Erythroblast (primary cell): ENCODE measurements at regions not wholly inside any gene's neighbourhood (a gene's known extent, or its start where the extent isn't known, plus 50 kb on each side); places are given as distances from the start of the nearest gene placed in this dataset.

Source experiments
- GATA1 ChIP-seq: IDR thresholded peaks from 2 replicates; pipeline ENCODE4 v1.6.1; 2011; ENCODE audit warnings: low read depth, mild to moderate bottlenecking, control low read depth, low read length, moderate library complexity
- POLR2A ChIP-seq: IDR thresholded peaks from 2 replicates; pipeline ENCODE4 v1.6.1; 2011; ENCODE audit warnings: mild to moderate bottlenecking, low read length

DNA sequence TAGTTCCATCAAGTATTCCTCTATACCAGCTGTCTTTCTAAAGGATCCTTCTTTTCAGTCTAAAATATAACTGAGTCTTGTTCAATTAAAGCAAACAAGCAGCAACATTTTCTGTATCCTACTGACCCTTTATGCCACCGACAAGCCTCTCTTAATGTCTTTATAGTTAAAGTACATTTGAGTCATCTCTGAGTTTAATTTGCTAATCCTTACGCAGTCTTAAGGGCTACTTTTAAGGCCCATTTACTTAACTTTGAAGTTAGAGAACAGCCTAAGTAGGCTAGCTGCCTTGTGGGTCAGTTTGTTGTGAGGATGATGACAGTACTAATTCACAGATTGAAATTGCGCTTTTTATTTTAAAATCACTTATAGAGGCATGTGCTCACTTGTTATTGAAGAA, 265.5 kb upstream of the FERD3L start:
- TF ChIP-seq POLR2A = no peak
- TF ChIP-seq GATA1 = no peak
